ENCODE measurements at regions not wholly inside any gene's neighbourhood (a gene's known extent, or its start where the extent isn't known, plus 50 kb on each side); places are given as distances from the start of the nearest gene placed in this dataset.

DNA sequence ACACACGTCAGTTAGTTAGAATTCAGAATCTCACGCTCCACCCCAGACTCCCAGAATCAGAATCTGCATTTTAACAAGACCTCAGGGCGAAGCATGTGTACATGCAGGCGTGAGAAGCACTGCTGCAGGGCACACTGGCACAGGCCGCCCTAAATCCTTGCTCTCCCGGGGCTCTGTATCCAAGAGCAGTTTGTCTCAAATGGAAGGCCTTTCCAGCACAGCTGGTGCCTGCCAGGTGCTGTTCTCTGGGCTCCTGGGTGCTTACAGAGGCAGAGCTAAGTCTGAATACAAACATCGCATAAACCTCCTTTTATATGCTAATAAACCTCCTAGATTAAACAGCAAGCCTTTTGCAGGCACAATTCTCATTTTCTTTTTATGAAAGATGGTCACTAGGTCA lies 119.1 kb upstream of the CD93 start:
- DNase-seq (ENCODE audit: low spot score), result no peak

GRCh38 chr20:23203951-23204730 lies 118.0 kb upstream of the CD93 start:
- DNase-seq (ENCODE audit: low spot score), result no peak

- no peak for DNase-seq (ENCODE audit: low spot score)
These were observed 117.2 kb upstream of the CD93 start for GRCh38 chr20:23203310-23203709.

DNA sequence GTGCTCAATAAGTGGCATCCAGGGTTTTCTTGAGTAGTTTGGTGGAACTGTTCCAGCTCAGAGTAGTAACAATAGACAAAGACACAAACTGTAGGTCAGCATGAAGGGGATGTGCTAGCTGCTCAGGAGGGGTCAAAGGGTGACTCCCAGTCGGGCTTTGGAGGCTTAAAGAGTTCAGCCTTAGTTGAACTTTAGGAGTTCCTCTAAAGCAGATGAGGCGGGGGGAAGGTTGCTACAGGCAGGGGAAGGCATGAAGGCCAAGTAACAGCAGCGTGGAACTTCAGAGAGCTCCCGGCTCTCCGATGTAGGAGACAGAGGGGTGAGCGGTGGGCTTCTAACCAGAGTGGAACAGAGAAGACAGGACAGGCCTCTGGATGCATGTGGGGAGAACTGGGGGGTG lies 115.5 kb upstream of the CD93 start:
- no peak for DNase-seq (ENCODE audit: low spot score)

DNA sequence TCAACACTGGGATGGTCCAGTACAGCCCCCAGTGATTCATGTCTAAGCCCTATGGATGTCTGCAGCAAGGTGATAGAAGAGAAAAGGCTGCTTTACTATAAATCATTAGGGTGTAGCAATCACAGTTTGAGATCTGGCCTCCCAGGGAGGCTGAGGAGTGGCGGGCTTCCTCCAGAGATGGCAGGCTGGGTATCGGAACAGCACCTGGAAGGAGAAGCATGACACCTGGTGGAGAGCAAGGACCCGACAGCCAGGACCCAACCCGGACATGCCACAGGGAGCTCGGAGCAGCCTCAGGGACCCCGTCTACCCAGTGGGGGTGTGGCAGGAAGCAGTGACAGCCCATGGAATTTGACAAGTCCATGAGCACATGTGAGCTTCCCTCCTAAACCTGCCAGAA lies 114.8 kb upstream of the CD93 start:
- no peak for DNase-seq (ENCODE audit: low spot score)

GRCh38 chr20:23200413-23200812 lies 114.3 kb upstream of the CD93 start:
- DNase-seq (ENCODE audit: low spot score), result no peak

DNA sequence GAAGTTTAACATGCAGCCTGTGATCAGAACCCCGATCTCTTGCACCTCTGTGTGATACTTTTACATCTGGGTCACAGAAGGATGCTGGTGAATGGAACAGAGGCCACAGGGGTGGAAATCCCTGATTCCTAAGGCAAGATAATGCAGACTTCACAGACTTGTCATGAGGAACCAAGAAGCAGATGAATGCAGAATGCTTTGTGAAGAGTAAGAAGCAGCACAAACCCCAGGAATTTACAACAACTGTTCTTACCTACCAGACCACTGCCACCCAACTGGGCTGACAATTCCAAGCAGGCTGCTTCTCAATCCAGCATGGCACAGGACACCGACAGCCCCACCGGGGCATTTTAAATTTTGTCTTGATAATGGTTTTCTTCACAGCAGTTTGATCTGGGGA lies 113.2 kb upstream of the CD93 start:
- DNase-seq (ENCODE audit: low spot score), result no peak

DNA sequence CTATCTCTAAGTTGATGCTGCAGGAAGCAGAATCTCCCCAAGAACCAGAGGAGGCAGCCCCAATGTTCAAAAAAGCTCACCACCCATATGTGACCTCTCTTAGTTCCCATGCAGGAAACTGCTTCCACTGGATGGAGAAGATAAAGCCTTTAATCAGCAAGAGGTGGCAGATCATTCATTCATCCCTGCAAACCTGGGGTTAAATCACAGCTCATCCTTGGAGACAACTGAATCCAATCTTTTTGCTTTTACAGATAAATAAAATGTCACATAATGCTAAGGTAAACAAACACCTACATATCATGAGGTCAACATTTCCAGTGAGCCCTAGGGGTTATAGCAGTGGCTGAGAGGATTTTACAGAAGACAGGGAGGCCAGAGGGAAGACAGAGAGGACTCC lies 112.7 kb upstream of the CD93 start:
- DNase-seq (ENCODE audit: low spot score), result no peak

- no peak for DNase-seq (ENCODE audit: low spot score)
These were observed 111.7 kb upstream of the CD93 start for GRCh38 chr20:23197836-23198235.

GRCh38 chr20:23195636-23196035 lies 109.5 kb upstream of the CD93 start:
- no peak for DNase-seq (ENCODE audit: low spot score)

DNA sequence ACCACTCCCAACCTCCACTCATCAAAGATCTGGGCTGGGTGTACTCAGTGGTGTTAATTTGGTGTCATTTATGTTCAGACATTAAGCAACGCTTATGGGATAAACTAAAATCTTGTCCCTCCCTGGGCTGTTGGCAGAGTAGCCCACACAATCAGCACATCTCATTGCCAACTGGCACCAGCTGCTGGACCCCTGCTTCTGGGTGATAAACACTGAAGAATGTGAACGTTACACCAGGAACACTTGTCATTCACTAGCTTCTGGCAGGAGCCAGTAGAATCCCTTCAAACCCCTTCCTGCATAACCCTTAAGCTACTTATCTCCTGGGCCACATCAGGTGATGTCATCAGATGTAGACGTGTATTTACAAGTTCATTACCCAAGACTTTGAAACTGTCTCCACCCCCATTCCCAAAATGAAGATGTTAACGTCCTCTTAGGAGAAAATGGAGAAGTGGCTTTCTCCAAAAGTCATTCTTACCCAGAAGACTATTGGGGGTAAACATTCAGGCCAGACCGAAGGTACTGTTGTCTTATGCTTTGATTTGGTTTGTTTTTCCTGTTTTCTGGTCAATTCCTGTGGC lies 107.8 kb upstream of the CD93 start:
- DNase-seq (ENCODE audit: low spot score), result no peak

- no peak for DNase-seq (ENCODE audit: low spot score)
These were observed 106.3 kb upstream of the CD93 start for GRCh38 chr20:23192469-23192868.

DNA sequence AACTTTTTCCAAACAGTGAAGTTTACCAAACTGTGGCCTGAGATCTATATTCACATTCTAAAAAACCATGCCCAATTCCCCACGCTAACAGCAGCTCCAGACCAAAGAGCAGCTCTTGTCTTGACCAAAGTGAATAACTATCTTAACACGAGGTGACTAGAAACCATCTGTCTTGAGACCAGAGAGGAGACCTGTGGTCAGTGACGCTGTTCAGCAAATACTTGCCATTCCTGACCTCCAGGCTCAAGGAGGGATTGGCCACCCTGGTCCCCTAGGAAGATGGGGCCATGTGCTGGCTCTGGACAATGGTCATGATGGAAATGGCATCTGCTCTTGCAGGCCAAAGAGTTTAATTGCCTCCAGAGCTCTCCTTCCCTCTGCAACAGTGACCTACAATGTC lies 104.4 kb upstream of the CD93 start:
- DNase-seq (ENCODE audit: low spot score), result no peak

- DNase-seq (ENCODE audit: low spot score), result no peak
These were observed 103.7 kb upstream of the CD93 start for GRCh38 chr20:23189854-23190253.

GRCh38 chr20:23189341-23189740 lies 103.2 kb upstream of the CD93 start:
- no peak for DNase-seq (ENCODE audit: low spot score)

- DNase-seq (ENCODE audit: low spot score), result no peak
These were observed 102.4 kb upstream of the CD93 start for GRCh38 chr20:23188377-23189169.

- DNase-seq (ENCODE audit: low spot score), result no peak
These were observed 101.6 kb upstream of the CD93 start for GRCh38 chr20:23187751-23188150.

- no peak for DNase-seq (ENCODE audit: low spot score)
These were observed 100.7 kb upstream of the CD93 start for GRCh38 chr20:23186808-23187207.

GRCh38 chr20:23180451-23180921 lies 94.4 kb upstream of the CD93 start:
- no peak for DNase-seq (ENCODE audit: low spot score)

DNA sequence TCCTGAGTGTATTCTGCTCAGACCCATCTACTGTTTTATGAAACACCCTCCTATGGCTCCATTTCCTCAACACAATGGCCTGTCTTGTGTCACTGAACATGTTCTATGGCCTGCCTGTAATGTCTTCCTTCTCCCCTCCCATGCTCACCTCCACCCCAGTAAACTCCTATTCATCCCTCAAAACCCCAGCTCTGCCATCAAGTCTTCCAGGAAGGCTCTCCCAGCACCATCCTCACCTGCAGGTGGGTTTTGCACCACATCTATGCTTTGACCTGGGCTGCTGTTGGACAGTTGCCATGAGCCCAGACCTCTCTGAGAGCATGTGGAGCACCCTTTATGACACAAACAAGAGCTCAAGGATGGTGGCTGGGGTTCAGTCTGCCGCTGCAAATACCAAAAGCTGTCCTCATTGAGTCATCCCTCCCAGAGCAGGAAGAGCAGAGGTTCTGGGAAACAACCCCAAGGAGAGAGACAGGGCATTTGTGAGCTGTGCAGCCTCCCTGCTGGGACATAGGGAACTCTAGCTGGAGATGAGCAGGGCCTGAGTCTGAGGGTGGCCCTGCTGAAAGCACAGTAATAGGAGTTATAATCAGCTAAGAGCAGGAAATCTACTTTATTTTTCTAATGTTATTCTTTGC lies 93.8 kb upstream of the CD93 start:
- no peak for DNase-seq (ENCODE audit: low spot score)

- DNase-seq (ENCODE audit: low spot score), result no peak
These were observed 92.7 kb upstream of the CD93 start for GRCh38 chr20:23178806-23179205.

DNA sequence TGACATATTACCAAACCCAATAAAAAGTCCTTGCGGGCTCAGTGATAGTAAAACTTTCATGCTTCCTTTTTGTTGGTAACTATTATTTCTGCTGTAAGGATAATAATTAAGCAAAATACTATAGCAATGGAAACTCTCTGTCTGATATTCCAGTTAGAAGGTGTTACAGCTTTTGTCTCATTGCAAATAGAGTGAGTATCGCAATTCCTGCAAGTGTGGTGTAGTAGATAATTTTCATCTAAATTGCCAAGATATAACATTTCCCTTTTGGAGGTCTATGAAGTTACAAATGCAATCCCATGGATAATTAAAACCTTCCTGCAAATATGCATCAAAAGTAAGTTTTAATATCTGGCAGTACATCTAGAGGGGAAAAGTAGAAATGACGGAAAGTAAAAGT lies 88.7 kb upstream of the CD93 start:
- DNase-seq (ENCODE audit: low spot score), result no peak

DNA sequence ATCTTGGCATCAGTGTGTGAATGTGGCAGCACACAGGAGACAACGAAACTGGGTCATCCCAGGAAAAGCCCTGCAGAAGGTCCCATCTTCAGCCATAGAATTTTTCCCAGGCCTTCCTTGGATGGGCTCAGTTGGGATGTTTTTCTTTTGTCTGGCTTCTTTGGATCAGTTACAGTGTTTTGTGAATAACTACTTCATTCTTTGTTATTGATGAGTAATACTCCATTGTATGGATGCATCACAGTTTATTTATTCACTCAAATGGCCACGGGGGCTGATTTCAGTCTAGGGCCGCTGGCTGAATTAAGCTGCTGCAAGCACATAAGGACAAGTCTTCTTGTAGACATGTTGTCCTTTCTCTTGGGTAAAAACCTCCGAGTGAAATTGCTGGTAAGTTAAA lies 81.3 kb upstream of the CD93 start:
- DNase-seq (ENCODE audit: low spot score), result no peak

Data from activated CD4-positive, alpha-beta T cell treated with anti-CD3 and anti-CD28 coated beads, Interleukin-2, Interleukin-4, amounts not matched to agents 100 ng/mL and 50 ng/mL, durations not matched to agents 16 hours and 8 hours (primary cell).